ENCODE measurements at regions not wholly inside any gene's neighbourhood (a gene's known extent, or its start where the extent isn't known, plus 50 kb on each side); places are given as distances from the start of the nearest gene placed in this dataset.

GRCh38 chr9:90342607-90343006, 300.0 kb downstream of the DIRAS2 start:
- Histone ChIP-seq H3K9me3 (replicated peaks in 1 of 3) (no peaks in the 10 kb centered on the region), H3K4me1 (replicated peaks in 1 of 2) (no peaks in the 10 kb centered on the region), H3K27me3 (peaks cover 4% of the 10 kb centered on the region), H3K4me3 (no peak overlapping the region), H3K27ac (no peak overlapping the region), H3K36me3 (replicated peaks in 1 of 2) (no peaks in the 10 kb centered on the region)
- intact Hi-C loops (cut with DNase I): no loop called here
- TF ChIP-seq CTCF (IDR thresholded peaks at IDR 0.05) (no peak), POLR2A (IDR thresholded peaks at IDR 0.05) (no peak)
- no peak for DNase-seq
- WGBS, 4 donors: 44 to 75% (median 74%) methylated on average over 4 of the region's 4 CpGs

- WGBS, 4 donors: 70 to 82% (median 77%) methylated on average over 3 of the region's 3 CpGs
- DNase-seq: no peak
- no peak overlapping the region for H3K27ac ChIP-seq
- H3K36me3 ChIP-seq (replicated peaks in 1 of 2): no peaks in the 10 kb centered on the region
- no peaks in the 10 kb centered on the region for H3K4me1 ChIP-seq (replicated peaks in 1 of 2)
- peaks cover 4% of the 10 kb centered on the region for H3K27me3 ChIP-seq
- no peak for TF ChIP-seq CTCF (IDR thresholded peaks at IDR 0.05)
- no peak for TF ChIP-seq POLR2A (IDR thresholded peaks at IDR 0.05)
- intact Hi-C loops (cut with DNase I): no loop called here
- H3K9me3 ChIP-seq (replicated peaks in 1 of 3): no peaks in the 10 kb centered on the region
- H3K4me3 ChIP-seq: no peak overlapping the region
Measured at GRCh38 chr9:90343366-90343765, 299.3 kb downstream of the DIRAS2 start.

GRCh38 chr9:90343991-90344390, 298.6 kb downstream of the DIRAS2 start:
- no peak for TF ChIP-seq POLR2A (IDR thresholded peaks at IDR 0.05)
- no peak for TF ChIP-seq CTCF (IDR thresholded peaks at IDR 0.05)
- Histone ChIP-seq H3K4me3 (no peak overlapping the region), H3K27ac (no peak overlapping the region), H3K27me3 (peaks cover 4% of the 10 kb centered on the region), H3K4me1 (replicated peaks in 1 of 2) (no peaks in the 10 kb centered on the region), H3K36me3 (replicated peaks in 1 of 2) (no peaks in the 10 kb centered on the region), H3K9me3 (replicated peaks in 1 of 3) (no peaks in the 10 kb centered on the region)
- 56 to 62% (median 57%) methylated on average over 1 of the region's 1 CpG for WGBS, 4 donors
- no peak for DNase-seq
- intact Hi-C loops (cut with DNase I): no loop called here

DNA sequence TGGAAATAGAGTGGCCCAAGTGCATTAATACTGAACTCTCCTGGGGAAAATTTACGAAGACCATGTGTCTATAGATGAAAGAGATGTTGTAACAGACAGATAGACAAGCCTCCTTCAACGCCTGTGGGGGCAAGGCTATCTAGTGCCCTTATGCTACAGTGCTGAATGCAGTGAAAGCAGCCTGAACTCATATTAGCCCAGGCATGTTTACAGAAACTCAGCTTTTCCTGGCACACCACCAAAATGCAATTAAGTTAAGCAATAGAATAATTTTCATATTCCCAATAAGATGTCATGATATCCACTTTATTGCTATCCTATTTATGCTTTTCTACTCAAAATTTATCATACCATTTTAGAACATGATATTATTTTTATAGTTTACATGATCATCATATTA, 277.0 kb downstream of the DIRAS2 start:
- no peak for DNase-seq
- H3K4me3 ChIP-seq: no peak overlapping the region
- H3K27me3 ChIP-seq: peaks cover 5% of the 10 kb centered on the region
- no peaks in the 10 kb centered on the region for H3K4me1 ChIP-seq (replicated peaks in 1 of 2)
- H3K27ac ChIP-seq: no peak overlapping the region
- H3K9me3 ChIP-seq (replicated peaks in 1 of 3): peaks cover 0 to 4% (median 0%) of the 10 kb centered on the region in 3 donors
- intact Hi-C loops (cut with DNase I): no loop called here
- H3K36me3 ChIP-seq (replicated peaks in 1 of 2): no peaks in the 10 kb centered on the region
- WGBS, 4 donors: 42 to 48% (median 47%) methylated on average over 2 of the region's 2 CpGs
- TF ChIP-seq POLR2A (IDR thresholded peaks at IDR 0.05): no peak
- no peak for TF ChIP-seq CTCF (IDR thresholded peaks at IDR 0.05)
